ENCODE measurements at regions not wholly inside any gene's neighbourhood (a gene's known extent, or its start where the extent isn't known, plus 50 kb on each side); places are given as distances from the start of the nearest gene placed in this dataset.
A peak's percentile ranks its signal among the peaks of the same experiment; 100 is the strongest.
"Not testable (repeated sequence)": the region's sequence is repeated elsewhere in the genome, so short reads cannot be mapped to it uniquely, and the experiment has no call there.

DNA sequence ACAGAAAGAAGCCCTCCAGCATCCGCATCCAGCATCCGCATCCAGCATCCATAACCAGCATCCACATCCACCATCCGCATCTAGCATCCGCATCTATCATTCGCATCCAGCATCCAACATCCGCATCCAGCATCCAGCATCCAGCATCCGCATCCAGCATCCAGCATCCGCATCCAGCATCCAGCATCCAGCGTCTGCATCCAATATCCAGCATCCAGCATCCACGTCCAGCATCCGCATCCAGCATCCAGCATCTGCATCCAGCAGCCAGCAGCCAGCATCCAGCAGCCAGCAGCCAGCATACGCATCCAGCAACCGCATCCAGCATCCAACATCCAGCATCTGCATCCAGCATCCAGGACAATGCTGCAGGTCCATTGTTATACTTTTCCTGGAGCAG lies 671.0 kb upstream of the C16orf82 start:
- Histone ChIP-seq H3K79me2 (ENCODE audit: insufficient read depth, low read depth, low read length) (no peaks in the 10 kb centered on the region), H3K9me2 (ENCODE audit: insufficient read depth, low read length) (no peaks in the 10 kb centered on the region), H3K4me2 (ENCODE audit: low read length) (no peak overlapping the region), H3K9me3 (ENCODE audit: low read length) (no peaks in the 10 kb centered on the region), H4K20me1 (ENCODE audit: insufficient read depth, low read length) (no peaks in the 10 kb centered on the region), H3K4me1 (ENCODE audit: insufficient read depth, low read length, poor library complexity, severe bottlenecking) (no peaks in the 10 kb centered on the region), H3K4me3 (ENCODE audit: low read depth, low read length, poor library complexity, severe bottlenecking) (no peak overlapping the region), H3K27ac (ENCODE audit: low read depth, low read length, poor library complexity, severe bottlenecking) (no peak overlapping the region), H3K36me3 (ENCODE audit: insufficient read depth, low read length) (no peaks in the 10 kb centered on the region), H2AFZ (ENCODE audit: low read length) (no peak overlapping the region)
- CTCF ChIA-PET (ENCODE audit: unreplicated experiment) = no interaction called here
- POLR2A ChIA-PET = no interaction called here
- no TSS peak for BruUV-seq (replicated peaks)
- intact Hi-C loops (cut with micrococcal nuclease; ENCODE audit: unreplicated experiment) = no loop called here
- no peak for DNase-seq (ENCODE audit: low spot score)
- TF ChIP-seq EZH2phosphoT487 (IDR thresholded peaks at IDR 0.05; ENCODE audit: borderline replicate concordance, low read depth, low read length) = no peak
- TF ChIP-seq, protein P1, sequence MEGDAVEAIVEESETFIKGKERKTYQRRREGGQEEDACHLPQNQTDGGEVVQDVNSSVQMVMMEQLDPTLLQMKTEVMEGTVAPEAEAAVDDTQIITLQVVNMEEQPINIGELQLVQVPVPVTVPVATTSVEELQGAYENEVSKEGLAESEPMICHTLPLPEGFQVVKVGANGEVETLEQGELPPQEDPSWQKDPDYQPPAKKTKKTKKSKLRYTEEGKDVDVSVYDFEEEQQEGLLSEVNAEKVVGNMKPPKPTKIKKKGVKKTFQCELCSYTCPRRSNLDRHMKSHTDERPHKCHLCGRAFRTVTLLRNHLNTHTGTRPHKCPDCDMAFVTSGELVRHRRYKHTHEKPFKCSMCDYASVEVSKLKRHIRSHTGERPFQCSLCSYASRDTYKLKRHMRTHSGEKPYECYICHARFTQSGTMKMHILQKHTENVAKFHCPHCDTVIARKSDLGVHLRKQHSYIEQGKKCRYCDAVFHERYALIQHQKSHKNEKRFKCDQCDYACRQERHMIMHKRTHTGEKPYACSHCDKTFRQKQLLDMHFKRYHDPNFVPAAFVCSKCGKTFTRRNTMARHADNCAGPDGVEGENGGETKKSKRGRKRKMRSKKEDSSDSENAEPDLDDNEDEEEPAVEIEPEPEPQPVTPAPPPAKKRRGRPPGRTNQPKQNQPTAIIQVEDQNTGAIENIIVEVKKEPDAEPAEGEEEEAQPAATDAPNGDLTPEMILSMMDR (conservative IDR thresholded peaks at IDR 0.05; ENCODE audit: low read length) = no peak

GRCh38 chr16:26396511-26397235 lies 670.1 kb upstream of the C16orf82 start:
- BruUV-seq (replicated peaks) = no TSS peak
- no peak overlapping the region for H2AFZ ChIP-seq (ENCODE audit: low read length)
- TF ChIP-seq EZH2phosphoT487 (IDR thresholded peaks at IDR 0.05; ENCODE audit: borderline replicate concordance, low read depth, low read length) = no peak
- TF ChIP-seq, protein P1 (conservative IDR thresholded peaks at IDR 0.05; ENCODE audit: low read length) = no peak
- intact Hi-C loops (cut with micrococcal nuclease; ENCODE audit: unreplicated experiment) = no loop called here
- no peak overlapping the region for H3K27ac ChIP-seq (ENCODE audit: low read depth, low read length, poor library complexity, severe bottlenecking)
- ChIA-PET POLR2A (no interaction called here), CTCF (ENCODE audit: unreplicated experiment) (no interaction called here)
- H3K9me2 ChIP-seq (ENCODE audit: insufficient read depth, low read length) = no peaks in the 10 kb centered on the region
- no peak overlapping the region for H3K4me2 ChIP-seq (ENCODE audit: low read length)
- no peaks in the 10 kb centered on the region for H3K4me1 ChIP-seq (ENCODE audit: insufficient read depth, low read length, poor library complexity, severe bottlenecking)
- no peak for DNase-seq (ENCODE audit: low spot score)
- H4K20me1 ChIP-seq (ENCODE audit: insufficient read depth, low read length) = no peaks in the 10 kb centered on the region
- H3K79me2 ChIP-seq (ENCODE audit: insufficient read depth, low read depth, low read length) = no peaks in the 10 kb centered on the region
- H3K36me3 ChIP-seq (ENCODE audit: insufficient read depth, low read length) = no peaks in the 10 kb centered on the region
- no peak overlapping the region for H3K4me3 ChIP-seq (ENCODE audit: low read depth, low read length, poor library complexity, severe bottlenecking)
- H3K9me3 ChIP-seq (ENCODE audit: low read length) = no peaks in the 10 kb centered on the region

GRCh38 chr16:26413780-26414179 lies 652.9 kb upstream of the C16orf82 start:
- H3K4me3 ChIP-seq (ENCODE audit: low read depth, low read length, poor library complexity, severe bottlenecking) = no peak overlapping the region
- DNase-seq (ENCODE audit: low spot score) = no peak
- TF ChIP-seq, protein P1 (conservative IDR thresholded peaks at IDR 0.05; ENCODE audit: low read length) = no peak
- no peak for TF ChIP-seq EZH2phosphoT487 (IDR thresholded peaks at IDR 0.05; ENCODE audit: borderline replicate concordance, low read depth, low read length)
- H3K36me3 ChIP-seq (ENCODE audit: insufficient read depth, low read length) = no peaks in the 10 kb centered on the region
- intact Hi-C loops (cut with micrococcal nuclease; ENCODE audit: unreplicated experiment) = no loop called here
- H3K9me2 ChIP-seq (ENCODE audit: insufficient read depth, low read length) = no peaks in the 10 kb centered on the region
- ChIA-PET CTCF (ENCODE audit: unreplicated experiment) (no interaction called here), POLR2A (interaction anchor here (0.6 kb wide), 1 partner anchor 1049 kb away, joined by 3 read pairs; no protein-coding TSS in a partner anchor)
- BruUV-seq (replicated peaks) = no TSS peak
- H3K9me3 ChIP-seq (ENCODE audit: low read length) = no peaks in the 10 kb centered on the region
- no peaks in the 10 kb centered on the region for H3K4me1 ChIP-seq (ENCODE audit: insufficient read depth, low read length, poor library complexity, severe bottlenecking)
- H4K20me1 ChIP-seq (ENCODE audit: insufficient read depth, low read length) = no peaks in the 10 kb centered on the region
- no peak overlapping the region for H2AFZ ChIP-seq (ENCODE audit: low read length)
- no peak overlapping the region for H3K4me2 ChIP-seq (ENCODE audit: low read length)
- no peak overlapping the region for H3K27ac ChIP-seq (ENCODE audit: low read depth, low read length, poor library complexity, severe bottlenecking)
- no peaks in the 10 kb centered on the region for H3K79me2 ChIP-seq (ENCODE audit: insufficient read depth, low read depth, low read length)

DNA sequence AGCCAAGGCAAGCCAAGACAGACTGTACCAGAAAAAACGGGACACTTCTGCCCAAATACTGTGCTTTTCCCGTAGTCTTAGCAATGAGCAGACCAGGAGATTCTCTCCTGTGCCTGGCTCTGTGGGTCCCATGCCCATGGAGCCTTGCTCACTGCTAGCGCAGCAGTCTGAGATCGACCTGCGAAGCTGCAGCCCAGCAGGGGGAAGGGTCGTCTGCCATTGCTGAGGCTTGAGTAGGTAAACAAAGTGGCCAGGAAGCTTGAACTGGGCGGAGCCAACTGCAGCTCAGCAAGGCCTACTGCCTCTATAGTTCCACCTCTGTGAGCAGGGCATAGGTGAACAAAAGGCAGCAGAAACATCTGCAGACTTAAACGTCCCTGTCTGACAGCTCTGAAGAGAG lies 647.3 kb upstream of the C16orf82 start:
- H3K9me2 ChIP-seq (ENCODE audit: insufficient read depth, low read length); H3K36me3 ChIP-seq (ENCODE audit: insufficient read depth, low read length); POLR2A ChIA-PET; H3K4me2 ChIP-seq (ENCODE audit: low read length); H4K20me1 ChIP-seq (ENCODE audit: insufficient read depth, low read length); H3K4me3 ChIP-seq (ENCODE audit: low read depth, low read length, poor library complexity, severe bottlenecking); H3K27ac ChIP-seq (ENCODE audit: low read depth, low read length, poor library complexity, severe bottlenecking); H2AFZ ChIP-seq (ENCODE audit: low read length); intact Hi-C loops (cut with micrococcal nuclease; ENCODE audit: unreplicated experiment); H3K9me3 ChIP-seq (ENCODE audit: low read length); H3K79me2 ChIP-seq (ENCODE audit: insufficient read depth, low read depth, low read length); BruUV-seq (replicated peaks); CTCF ChIA-PET (ENCODE audit: unreplicated experiment); H3K4me1 ChIP-seq (ENCODE audit: insufficient read depth, low read length, poor library complexity, severe bottlenecking): not testable (repeated sequence)
- DNase-seq (ENCODE audit: low spot score) = peak; percentile 3
